Muscle layer of duodenum (tissue), 2 donors: ENCODE measurements at regions not wholly inside any gene's neighbourhood (a gene's known extent, or its start where the extent isn't known, plus 50 kb on each side); places are given as distances from the start of the nearest gene placed in this dataset.

Source experiments
- H3K27ac ChIP-seq: one replicate; pipeline ENCODE4 v1.7.0; 2013; ENCODE audit warnings: mild to moderate bottlenecking, low read length
- H3K27me3 ChIP-seq: one replicate; pipeline ENCODE4 v1.7.0; 2013; ENCODE audit warnings: low read depth, mild to moderate bottlenecking, control low read depth, low read length
- H3K36me3 ChIP-seq, 2 donors: one replicate each; pipeline ENCODE4 v1.7.0; 2013; ENCODE audit warnings: low read length in 2 of 2, control low read depth in 1 of 2, mild to moderate bottlenecking in 1 of 2; ENCODE audit not compliant: insufficient read depth in 2 of 2, control insufficient read depth in 1 of 2
- H3K4me1 ChIP-seq, 2 donors: one replicate each; pipeline ENCODE4 v1.7.0; 2013; ENCODE audit warnings: low read length in 2 of 2, mild to moderate bottlenecking in 2 of 2, control low read depth in 1 of 2, moderate library complexity in 1 of 2; ENCODE audit not compliant: insufficient read depth in 2 of 2, control insufficient read depth in 1 of 2
- H3K4me3 ChIP-seq, 2 donors: one replicate each; pipeline ENCODE4 v1.7.0; 2013; ENCODE audit warnings: low read length in 2 of 2, low read depth in 1 of 2, mild to moderate bottlenecking in 1 of 2
- H3K9me3 ChIP-seq, 2 donors: one replicate each; pipeline ENCODE4 v1.7.0; 2013; ENCODE audit warnings: low read length in 2 of 2, control low read depth in 1 of 2, mild to moderate bottlenecking in 1 of 2; ENCODE audit not compliant: control insufficient read depth in 1 of 2
- donor health status: healthy.

- Histone ChIP-seq H3K4me3 (no peak overlapping the region), H3K36me3 (no peaks in the 10 kb centered on the region), H3K27ac (no peak overlapping the region), H3K9me3 (no peaks in the 10 kb centered on the region), H3K27me3 (no peaks in the 10 kb centered on the region), H3K4me1 (no peaks in the 10 kb centered on the region)
These were observed 295.0 kb downstream of the NR4A2 start for GRCh38 chr2:156037482-156037881.

- H3K36me3 ChIP-seq: no peaks in the 10 kb centered on the region
- no peak overlapping the region for H3K27ac ChIP-seq
- H3K4me1 ChIP-seq: no peaks in the 10 kb centered on the region
- H3K9me3 ChIP-seq: no peaks in the 10 kb centered on the region
- no peak overlapping the region for H3K4me3 ChIP-seq
- no peaks in the 10 kb centered on the region for H3K27me3 ChIP-seq
These were observed 301.4 kb downstream of the NR4A2 start for GRCh38 chr2:156031121-156031520.

DNA sequence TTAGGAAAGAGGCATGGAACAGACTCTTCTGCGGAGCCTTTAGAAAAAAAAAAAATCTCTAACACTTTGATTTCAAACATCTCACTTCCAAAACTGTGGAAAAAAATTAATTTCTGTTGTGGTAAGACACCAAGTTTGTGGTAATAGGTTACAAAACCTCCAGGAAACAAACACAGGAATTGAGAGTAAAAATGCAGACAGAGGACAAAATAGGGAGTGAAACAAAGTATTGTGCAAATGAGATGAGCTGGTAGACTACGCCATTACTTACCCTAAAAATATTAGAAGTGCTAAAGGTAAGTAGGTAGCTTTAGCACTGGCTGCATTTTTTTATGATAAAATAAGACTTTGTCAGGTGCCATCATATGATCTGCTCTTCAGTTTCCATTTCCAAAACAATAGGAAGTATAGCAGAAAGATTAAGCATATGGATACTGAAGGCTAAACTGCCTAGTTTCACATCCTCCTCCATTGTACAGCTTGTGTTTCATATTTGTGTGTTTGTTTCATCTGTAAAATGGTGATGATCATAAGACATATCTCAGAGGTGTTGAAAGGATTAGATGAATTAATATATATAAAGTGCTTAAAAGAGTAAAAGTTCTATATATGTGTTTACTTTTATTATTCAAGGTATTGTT, 309.2 kb downstream of the NR4A2 start:
- Histone ChIP-seq H3K4me3 (no peak overlapping the region), H3K4me1 (no peaks in the 10 kb centered on the region), H3K27ac (no peak overlapping the region)

GRCh38 chr2:156021146-156022040, 311.1 kb downstream of the NR4A2 start:
- Histone ChIP-seq H3K4me3 (no peak overlapping the region), H3K4me1 (no peaks in the 10 kb centered on the region), H3K27ac (no peak overlapping the region), H3K27me3 (no peaks in the 10 kb centered on the region), H3K36me3 (no peaks in the 10 kb centered on the region), H3K9me3 (no peaks in the 10 kb centered on the region)

More for the DNA sequence above, 309.2 kb downstream of the NR4A2 start:
- Histone ChIP-seq H3K9me3 (no peaks in the 10 kb centered on the region), H3K27me3 (no peaks in the 10 kb centered on the region), H3K36me3 (no peaks in the 10 kb centered on the region)

DNA sequence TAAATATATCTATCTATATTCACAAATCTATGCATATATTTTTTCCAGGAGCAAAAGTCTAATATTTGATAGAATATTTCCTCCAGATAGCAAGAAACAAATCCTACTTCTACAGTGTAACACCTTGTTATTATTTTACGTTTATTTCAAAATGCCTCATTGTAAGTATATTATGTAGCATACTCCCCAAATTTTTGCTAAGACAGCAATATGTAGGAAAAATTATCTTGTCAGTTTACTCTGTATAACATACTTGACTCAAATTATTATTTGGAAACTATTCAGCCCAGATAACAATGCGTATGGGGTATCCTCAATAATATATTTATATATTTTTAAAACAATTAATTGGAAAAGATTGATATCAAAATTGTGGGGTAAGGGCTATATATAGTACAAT, 313.2 kb downstream of the NR4A2 start:
- Histone ChIP-seq H3K9me3 (no peaks in the 10 kb centered on the region), H3K27ac (no peak overlapping the region), H3K4me3 (no peak overlapping the region), H3K4me1 (no peaks in the 10 kb centered on the region), H3K36me3 (no peaks in the 10 kb centered on the region), H3K27me3 (no peaks in the 10 kb centered on the region)

DNA sequence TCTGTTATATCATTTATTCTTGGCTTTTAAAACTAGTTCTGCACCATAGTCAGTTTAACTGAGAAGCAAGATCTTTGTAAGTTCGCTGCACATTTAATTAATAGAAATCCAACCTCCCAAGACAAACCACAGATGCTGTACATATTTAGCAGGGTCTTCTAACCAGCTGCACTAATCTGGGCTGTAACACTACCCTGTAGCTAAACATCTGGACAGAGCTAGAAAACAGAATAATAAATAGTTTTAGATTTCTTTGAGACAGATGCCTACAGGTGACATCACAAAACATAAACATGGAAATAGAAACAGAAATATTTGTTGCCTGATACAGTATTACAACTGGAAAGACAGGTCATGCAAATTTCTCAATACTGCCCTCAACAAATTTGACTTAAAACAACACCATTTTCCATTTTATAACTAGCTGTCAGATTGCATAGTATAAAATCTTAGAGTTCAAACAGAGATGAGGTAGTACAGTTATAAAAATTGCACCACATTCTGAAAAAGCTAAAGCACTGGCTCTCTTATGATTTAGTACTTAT, 315.1 kb downstream of the NR4A2 start:
- Histone ChIP-seq H3K36me3 (no peaks in the 10 kb centered on the region), H3K4me3 (no peak overlapping the region), H3K27me3 (no peaks in the 10 kb centered on the region), H3K27ac (no peak overlapping the region), H3K4me1 (no peaks in the 10 kb centered on the region), H3K9me3 (no peaks in the 10 kb centered on the region)

DNA sequence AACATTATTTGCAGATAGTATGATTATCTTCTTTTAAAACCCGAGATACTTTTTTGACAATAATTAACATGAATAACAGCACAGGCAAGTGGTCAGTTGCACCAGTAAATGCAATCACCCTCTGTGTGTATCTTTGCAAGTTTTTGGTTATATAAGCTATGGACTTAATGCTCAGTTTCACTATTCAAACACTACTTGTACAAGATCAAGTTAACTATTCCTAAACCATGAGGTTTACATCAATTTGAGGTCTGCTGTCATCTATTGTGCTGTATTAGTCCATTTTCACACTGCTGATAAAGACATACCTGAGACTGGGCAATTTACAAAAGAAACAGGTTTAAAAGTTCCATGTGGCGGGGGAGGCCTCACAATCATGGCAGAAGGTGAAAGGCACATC, 323.2 kb downstream of the NR4A2 start:
- Histone ChIP-seq H3K4me3 (no peak overlapping the region), H3K27me3 (no peaks in the 10 kb centered on the region), H3K9me3 (peaks cover 0 to 6% of the 10 kb centered on the region in 2 donors), H3K27ac (no peak overlapping the region), H3K36me3 (no peaks in the 10 kb centered on the region), H3K4me1 (no peaks in the 10 kb centered on the region)

- Histone ChIP-seq H3K27ac (no peak overlapping the region), H3K9me3 (peaks cover 0 to 6% of the 10 kb centered on the region in 2 donors), H3K4me1 (no peaks in the 10 kb centered on the region), H3K27me3 (no peaks in the 10 kb centered on the region), H3K36me3 (no peaks in the 10 kb centered on the region), H3K4me3 (no peak overlapping the region)
These were observed 325.6 kb downstream of the NR4A2 start for GRCh38 chr2:156006721-156007618.

DNA sequence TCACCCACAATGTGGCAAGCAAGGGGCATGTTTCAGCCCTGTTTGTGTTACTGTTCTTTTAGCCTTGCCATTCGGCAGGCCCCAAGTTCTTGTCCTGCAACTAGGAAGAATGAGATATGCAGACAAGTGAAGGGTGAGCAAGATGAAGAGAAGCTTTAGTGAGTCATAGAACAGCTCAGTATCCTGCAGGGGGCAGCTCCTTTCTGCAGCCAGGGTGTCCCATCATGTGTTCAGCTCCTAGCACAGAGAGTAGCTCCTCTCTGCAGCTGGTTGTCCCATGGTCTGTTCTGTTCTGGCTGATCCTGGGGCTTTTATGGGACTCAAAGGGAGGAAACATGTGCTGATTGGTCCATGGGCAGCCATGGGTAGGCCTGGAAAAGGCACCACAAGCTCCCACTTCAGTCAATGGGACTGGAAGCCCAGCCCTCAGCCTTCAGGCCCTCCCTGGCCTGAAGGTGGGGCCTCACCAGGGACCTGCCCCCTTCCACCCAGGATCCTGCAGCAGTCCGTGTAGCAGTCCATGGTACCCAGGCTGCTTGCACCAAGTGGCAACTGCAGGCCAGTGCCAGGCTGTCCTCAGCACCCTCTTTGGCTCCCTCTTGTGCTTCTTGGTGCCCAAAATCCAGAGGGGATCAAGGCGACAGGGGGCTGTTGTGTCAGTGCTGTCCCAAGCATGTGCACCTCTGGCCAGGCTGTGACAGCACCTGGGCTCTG, 326.4 kb downstream of the NR4A2 start:
- H3K36me3 ChIP-seq: no peaks in the 10 kb centered on the region
- H3K27ac ChIP-seq: no peak overlapping the region
- no peaks in the 10 kb centered on the region for H3K27me3 ChIP-seq
- no peak overlapping the region for H3K4me3 ChIP-seq
- H3K9me3 ChIP-seq: peaks cover 0 to 3% of the 10 kb centered on the region in 2 donors
- H3K4me1 ChIP-seq: no peaks in the 10 kb centered on the region

- no peaks in the 10 kb centered on the region for H3K4me1 ChIP-seq
- no peaks in the 10 kb centered on the region for H3K36me3 ChIP-seq
These were observed 327.0 kb downstream of the NR4A2 start for GRCh38 chr2:156005531-156005930.

More at GRCh38 chr2:156005531-156005930, 327.0 kb downstream of the NR4A2 start:
- no peak overlapping the region for H3K4me3 ChIP-seq
- H3K9me3 ChIP-seq: peaks cover 0 to 2% of the 10 kb centered on the region in 2 donors
- no peak overlapping the region for H3K27ac ChIP-seq
- no peaks in the 10 kb centered on the region for H3K27me3 ChIP-seq
